GM12872 (cell line): ENCODE measurements at regions not wholly inside any gene's neighbourhood (a gene's known extent, or its start where the extent isn't known, plus 50 kb on each side); places are given as distances from the start of the nearest gene placed in this dataset.

Source experiments
- CTCF ChIP-seq: IDR thresholded peaks from 3 replicates; pipeline ENCODE4 v1.5.1; 2011; ENCODE audit warnings: low read depth, mild to moderate bottlenecking, low read length, moderate library complexity; ENCODE audit not compliant: insufficient read depth

- no peak for TF ChIP-seq CTCF
These were observed 530.2 kb downstream of the EBF1 start for GRCh38 chr5:158569534-158569933.

GRCh38 chr5:158565017-158565789 is 534.5 kb downstream of the EBF1 start:
- no peak for TF ChIP-seq CTCF

GRCh38 chr5:158563760-158564390 is 535.8 kb downstream of the EBF1 start:
- TF ChIP-seq CTCF: no peak

- TF ChIP-seq CTCF: no peak
These were observed 538.0 kb downstream of the EBF1 start for GRCh38 chr5:158561562-158562190.

GRCh38 chr5:158560170-158560569 is 539.5 kb downstream of the EBF1 start:
- TF ChIP-seq CTCF: no peak

- no peak for TF ChIP-seq CTCF
These were observed 540.1 kb downstream of the EBF1 start for GRCh38 chr5:158559643-158560042.

GRCh38 chr5:158559066-158559465 is 540.6 kb downstream of the EBF1 start:
- TF ChIP-seq CTCF: no peak
